ENCODE measurements at regions not wholly inside any gene's neighbourhood (a gene's known extent, or its start where the extent isn't known, plus 50 kb on each side); places are given as distances from the start of the nearest gene placed in this dataset.
"Not testable (repeated sequence)": the region's sequence is repeated elsewhere in the genome, so short reads cannot be mapped to it uniquely, and the experiment has no call there.

DNA sequence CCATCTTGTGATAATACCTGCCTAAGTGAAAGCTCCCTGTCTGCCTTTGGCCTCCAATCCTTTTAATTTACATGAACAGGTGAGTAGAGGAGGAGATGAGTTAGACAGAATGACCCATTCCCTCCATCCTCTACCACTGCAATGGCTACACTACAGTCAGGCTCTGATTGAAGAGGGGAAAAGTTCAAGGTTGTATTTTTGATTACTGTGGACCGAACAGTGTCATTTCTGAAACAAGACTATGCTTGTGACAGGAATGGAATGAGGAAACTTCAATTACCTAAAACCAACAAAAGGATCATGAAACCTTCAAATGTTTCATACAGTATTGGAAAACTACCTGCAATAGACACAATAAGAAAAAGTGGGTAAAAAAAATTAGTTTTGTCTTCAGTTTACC, 85.5 kb upstream of the GBE1 start:
- no peaks in the 10 kb centered on the region for H3K9me3 ChIP-seq (ENCODE audit: low read length)
- no peaks in the 10 kb centered on the region for H3K36me3 ChIP-seq (ENCODE audit: insufficient read depth, low read length)
- no peak overlapping the region for H2AFZ ChIP-seq (ENCODE audit: low read depth, low read length)
- no peaks in the 10 kb centered on the region for H3K4me1 ChIP-seq (ENCODE audit: insufficient read depth, low read length)
- H3K27me3 ChIP-seq (ENCODE audit: insufficient read depth, low read length), result no peaks in the 10 kb centered on the region
- H3K4me3 ChIP-seq (ENCODE audit: low read length), result no peak overlapping the region

DNA sequence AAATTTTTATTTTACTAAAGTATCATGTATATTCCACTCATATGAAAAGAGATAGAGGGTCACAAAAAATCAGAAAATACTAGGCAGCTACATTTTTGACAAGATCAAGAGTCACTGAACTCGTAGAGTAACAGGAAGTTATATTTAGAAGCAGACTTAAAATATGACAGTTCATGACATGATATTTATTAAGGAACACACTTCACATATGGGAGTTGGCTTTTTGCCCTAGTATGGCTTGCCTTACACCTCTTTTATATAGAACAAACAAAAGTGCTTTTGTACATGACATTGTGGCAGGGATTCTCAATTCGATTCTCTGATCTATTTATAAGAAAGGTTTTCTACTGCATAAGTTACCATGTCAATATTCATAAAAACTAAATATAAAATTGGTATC, 80.1 kb upstream of the GBE1 start:
- Histone ChIP-seq H3K27me3 (ENCODE audit: insufficient read depth, low read length) (no peaks in the 10 kb centered on the region), H3K4me1 (ENCODE audit: insufficient read depth, low read length) (peaks cover 4% of the 10 kb centered on the region), H2AFZ (ENCODE audit: low read depth, low read length) (no peak overlapping the region), H3K4me3 (ENCODE audit: low read length) (no peak overlapping the region), H3K9me3 (ENCODE audit: low read length) (no peaks in the 10 kb centered on the region), H3K36me3 (ENCODE audit: insufficient read depth, low read length) (no peaks in the 10 kb centered on the region)

DNA sequence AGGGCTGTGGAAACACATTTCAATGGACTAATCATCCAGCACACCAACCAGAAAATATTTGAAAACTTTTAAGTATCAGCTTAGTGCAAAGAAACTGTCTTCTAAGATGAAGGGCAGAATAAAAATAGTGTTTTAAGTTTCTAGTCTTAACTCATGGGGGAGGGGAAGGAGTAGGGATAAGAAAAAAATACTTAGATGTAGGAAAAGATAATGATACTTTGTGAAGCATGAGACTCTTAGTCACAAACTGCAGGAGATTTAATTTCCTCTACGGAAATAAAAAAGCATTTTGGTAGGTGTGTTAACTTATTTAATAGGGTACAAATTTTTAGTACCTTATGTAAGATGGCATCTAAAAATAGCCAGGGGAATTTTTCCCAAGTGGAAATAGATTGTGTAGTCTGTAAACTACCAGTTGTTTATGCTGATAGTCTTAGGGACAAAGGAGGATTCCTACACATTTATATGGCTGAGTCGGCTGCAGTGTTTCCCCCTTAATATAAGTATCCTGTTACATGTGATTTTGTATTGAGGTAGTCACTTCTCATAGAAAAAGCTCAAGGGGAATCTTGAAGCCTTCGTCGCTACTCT, 78.2 kb upstream of the GBE1 start:
- Histone ChIP-seq H3K9me3 (ENCODE audit: low read length) (no peaks in the 10 kb centered on the region), H3K4me3 (ENCODE audit: low read length) (no peak overlapping the region), H3K27me3 (ENCODE audit: insufficient read depth, low read length) (no peaks in the 10 kb centered on the region), H3K36me3 (ENCODE audit: insufficient read depth, low read length) (no peaks in the 10 kb centered on the region), H3K4me1 (ENCODE audit: insufficient read depth, low read length) (peaks cover 4% of the 10 kb centered on the region), H2AFZ (ENCODE audit: low read depth, low read length) (no peak overlapping the region)

GRCh38 chr3:81838457-81838856, 77.0 kb upstream of the GBE1 start:
- Histone ChIP-seq H3K36me3 (ENCODE audit: insufficient read depth, low read length) (no peaks in the 10 kb centered on the region), H3K27me3 (ENCODE audit: insufficient read depth, low read length) (no peaks in the 10 kb centered on the region), H2AFZ (ENCODE audit: low read depth, low read length) (no peak overlapping the region), H3K9me3 (ENCODE audit: low read length) (no peaks in the 10 kb centered on the region), H3K4me1 (ENCODE audit: insufficient read depth, low read length) (peaks cover 4% of the 10 kb centered on the region), H3K4me3 (ENCODE audit: low read length) (no peak overlapping the region)

- H3K27me3 ChIP-seq (ENCODE audit: insufficient read depth, low read length), result no peaks in the 10 kb centered on the region
- H3K9me3 ChIP-seq (ENCODE audit: low read length), result no peaks in the 10 kb centered on the region
- peaks cover 4% of the 10 kb centered on the region for H3K4me1 ChIP-seq (ENCODE audit: insufficient read depth, low read length)
- no peak overlapping the region for H3K4me3 ChIP-seq (ENCODE audit: low read length)
- no peak overlapping the region for H2AFZ ChIP-seq (ENCODE audit: low read depth, low read length)
- H3K36me3 ChIP-seq (ENCODE audit: insufficient read depth, low read length), result no peaks in the 10 kb centered on the region
These were observed 75.7 kb upstream of the GBE1 start for GRCh38 chr3:81837071-81837593.

- H3K36me3 ChIP-seq (ENCODE audit: insufficient read depth, low read length), result no peaks in the 10 kb centered on the region
- no peak overlapping the region for H2AFZ ChIP-seq (ENCODE audit: low read depth, low read length)
- H3K9me3 ChIP-seq (ENCODE audit: low read length), result no peaks in the 10 kb centered on the region
- no peak overlapping the region for H3K4me3 ChIP-seq (ENCODE audit: low read length)
- H3K27me3 ChIP-seq (ENCODE audit: insufficient read depth, low read length), result no peaks in the 10 kb centered on the region
- no peaks in the 10 kb centered on the region for H3K4me1 ChIP-seq (ENCODE audit: insufficient read depth, low read length)
These were observed 68.5 kb upstream of the GBE1 start for GRCh38 chr3:81829937-81830336.

- H2AFZ ChIP-seq (ENCODE audit: low read depth, low read length); H3K9me3 ChIP-seq (ENCODE audit: low read length); H3K27me3 ChIP-seq (ENCODE audit: insufficient read depth, low read length); H3K4me3 ChIP-seq (ENCODE audit: low read length); H3K36me3 ChIP-seq (ENCODE audit: insufficient read depth, low read length); H3K4me1 ChIP-seq (ENCODE audit: insufficient read depth, low read length): not testable (repeated sequence)
These were observed 67.8 kb upstream of the GBE1 start for GRCh38 chr3:81829272-81829671.

- no peaks in the 10 kb centered on the region for H3K36me3 ChIP-seq (ENCODE audit: insufficient read depth, low read length)
- no peak overlapping the region for H3K4me3 ChIP-seq (ENCODE audit: low read length)
- H3K9me3 ChIP-seq (ENCODE audit: low read length), result no peaks in the 10 kb centered on the region
- H3K4me1 ChIP-seq (ENCODE audit: insufficient read depth, low read length), result peaks cover 5% of the 10 kb centered on the region
- no peaks in the 10 kb centered on the region for H3K27me3 ChIP-seq (ENCODE audit: insufficient read depth, low read length)
- H2AFZ ChIP-seq (ENCODE audit: low read depth, low read length), result peak overlapping the region; percentile 10
These were observed 62.5 kb upstream of the GBE1 start for GRCh38 chr3:81823882-81824395.

GRCh38 chr3:81823086-81823485, 61.6 kb upstream of the GBE1 start:
- Histone ChIP-seq H3K9me3 (ENCODE audit: low read length) (no peaks in the 10 kb centered on the region), H3K4me3 (ENCODE audit: low read length) (no peak overlapping the region), H3K36me3 (ENCODE audit: insufficient read depth, low read length) (no peaks in the 10 kb centered on the region), H3K27me3 (ENCODE audit: insufficient read depth, low read length) (no peaks in the 10 kb centered on the region), H3K4me1 (ENCODE audit: insufficient read depth, low read length) (peaks cover 5% of the 10 kb centered on the region), H2AFZ (ENCODE audit: low read depth, low read length) (no peak overlapping the region)

- Histone ChIP-seq H3K27me3 (ENCODE audit: insufficient read depth, low read length) (no peaks in the 10 kb centered on the region), H2AFZ (ENCODE audit: low read depth, low read length) (peak overlapping the region; percentile 56), H3K4me3 (ENCODE audit: low read length) (peak overlapping the region; percentile 27), H3K4me1 (ENCODE audit: insufficient read depth, low read length) (peaks cover 12% of the 10 kb centered on the region), H3K36me3 (ENCODE audit: insufficient read depth, low read length) (no peaks in the 10 kb centered on the region), H3K9me3 (ENCODE audit: low read length) (no peaks in the 10 kb centered on the region)
These were observed 55.2 kb upstream of the GBE1 start for GRCh38 chr3:81816473-81817250.

DNA sequence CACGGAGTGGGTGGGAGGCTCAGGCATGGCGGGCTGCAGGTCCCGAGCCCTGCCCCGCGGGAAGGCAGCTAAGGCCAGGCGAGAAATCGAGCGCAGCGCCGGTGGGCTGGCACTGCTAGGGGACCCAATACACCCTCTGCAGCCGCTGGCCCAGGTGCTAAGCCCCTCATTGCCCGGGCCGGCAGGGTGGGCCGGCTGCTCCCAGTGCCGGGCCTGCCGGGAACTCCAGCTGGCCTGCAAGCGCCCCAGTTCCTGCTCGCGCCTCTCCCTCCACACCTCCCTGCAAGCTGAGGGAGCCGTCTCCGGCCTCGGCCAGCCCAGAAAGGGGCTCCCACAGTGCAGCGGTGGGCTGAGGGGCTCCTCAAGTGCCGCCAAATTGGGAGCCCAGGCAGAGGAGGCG, 50.7 kb upstream of the GBE1 start:
- not testable (repeated sequence) for H2AFZ ChIP-seq (ENCODE audit: low read depth, low read length); H3K36me3 ChIP-seq (ENCODE audit: insufficient read depth, low read length); H3K9me3 ChIP-seq (ENCODE audit: low read length); H3K4me3 ChIP-seq (ENCODE audit: low read length); H3K27me3 ChIP-seq (ENCODE audit: insufficient read depth, low read length)
- H3K4me1 ChIP-seq (ENCODE audit: insufficient read depth, low read length), result peaks cover 22% of the 10 kb centered on the region
